ENCODE measurements at regions not wholly inside any gene's neighbourhood (a gene's known extent, or its start where the extent isn't known, plus 50 kb on each side); places are given as distances from the start of the nearest gene placed in this dataset.

GRCh38 chr10:124286621-124287020 is 132.1 kb downstream of the OAT start:
- TF ChIP-seq CTCF (conservative IDR thresholded peaks at IDR 0.05 in 1 of 2, IDR thresholded peaks at IDR 0.05 in 1 of 2; ENCODE audit: low read depth in 1 of 2, low read length in 2 of 2) (no peak), EZH2 (IDR thresholded peaks at IDR 0.05; ENCODE audit: low read length, missing control alignments) (no peak)

Data from fibroblast of lung (primary cell).